ENCODE measurements at regions not wholly inside any gene's neighbourhood (a gene's known extent, or its start where the extent isn't known, plus 50 kb on each side); places are given as distances from the start of the nearest gene placed in this dataset.

GRCh38 chr7:5132539-5132938 is 57.5 kb upstream of the WIPI2 start:
- TF ChIP-seq POLR2AphosphoS5 (IDR thresholded peaks at IDR 0.05) = no peak
- TF ChIP-seq, protein P1, sequence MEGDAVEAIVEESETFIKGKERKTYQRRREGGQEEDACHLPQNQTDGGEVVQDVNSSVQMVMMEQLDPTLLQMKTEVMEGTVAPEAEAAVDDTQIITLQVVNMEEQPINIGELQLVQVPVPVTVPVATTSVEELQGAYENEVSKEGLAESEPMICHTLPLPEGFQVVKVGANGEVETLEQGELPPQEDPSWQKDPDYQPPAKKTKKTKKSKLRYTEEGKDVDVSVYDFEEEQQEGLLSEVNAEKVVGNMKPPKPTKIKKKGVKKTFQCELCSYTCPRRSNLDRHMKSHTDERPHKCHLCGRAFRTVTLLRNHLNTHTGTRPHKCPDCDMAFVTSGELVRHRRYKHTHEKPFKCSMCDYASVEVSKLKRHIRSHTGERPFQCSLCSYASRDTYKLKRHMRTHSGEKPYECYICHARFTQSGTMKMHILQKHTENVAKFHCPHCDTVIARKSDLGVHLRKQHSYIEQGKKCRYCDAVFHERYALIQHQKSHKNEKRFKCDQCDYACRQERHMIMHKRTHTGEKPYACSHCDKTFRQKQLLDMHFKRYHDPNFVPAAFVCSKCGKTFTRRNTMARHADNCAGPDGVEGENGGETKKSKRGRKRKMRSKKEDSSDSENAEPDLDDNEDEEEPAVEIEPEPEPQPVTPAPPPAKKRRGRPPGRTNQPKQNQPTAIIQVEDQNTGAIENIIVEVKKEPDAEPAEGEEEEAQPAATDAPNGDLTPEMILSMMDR (IDR thresholded peaks at IDR 0.05) = no peak
- TF ChIP-seq POLR2A (IDR thresholded peaks at IDR 0.05) = no peak

Measured in transverse colon (tissue), 4 donors.